ENCODE measurements at regions not wholly inside any gene's neighbourhood (a gene's known extent, or its start where the extent isn't known, plus 50 kb on each side); places are given as distances from the start of the nearest gene placed in this dataset.
A peak's percentile ranks its signal among the peaks of the same experiment; 100 is the strongest.

GRCh38 chr21:45338311-45339017 lies 50.8 kb upstream of the POFUT2 start:
- no peak for DNase-seq

GRCh38 chr21:45339421-45340402 lies 52.0 kb upstream of the POFUT2 start:
- no peak for DNase-seq

- DNase-seq, result no peak
These were observed 52.8 kb upstream of the POFUT2 start for GRCh38 chr21:45340515-45340914.

GRCh38 chr21:45341261-45341660 lies 53.6 kb upstream of the POFUT2 start:
- no peak for DNase-seq

- DNase-seq, result peak in 1 of 14 donors; percentile 26
These were observed 54.1 kb upstream of the POFUT2 start for GRCh38 chr21:45341779-45342178.

GRCh38 chr21:45343891-45344290 lies 56.2 kb upstream of the POFUT2 start:
- DNase-seq, result no peak

GRCh38 chr21:45344576-45344975 lies 56.9 kb upstream of the POFUT2 start:
- DNase-seq, result no peak

GRCh38 chr21:45347048-45347711 lies 57.8 kb upstream of the COL18A1 start:
- DNase-seq, result no peak

- DNase-seq, result no peak
These were observed 57.1 kb upstream of the COL18A1 start for GRCh38 chr21:45347712-45348499.

GRCh38 chr21:45348591-45349327 lies 56.2 kb upstream of the COL18A1 start:
- no peak for DNase-seq

GRCh38 chr21:45350206-45350854 lies 54.6 kb upstream of the COL18A1 start:
- no peak for DNase-seq

GRCh38 chr21:45351061-45351460 lies 53.9 kb upstream of the COL18A1 start:
- DNase-seq, result no peak

- no peak for DNase-seq
These were observed 53.3 kb upstream of the COL18A1 start for GRCh38 chr21:45351526-45352275.

GRCh38 chr21:45352621-45353139 lies 52.3 kb upstream of the COL18A1 start:
- no peak for DNase-seq

GRCh38 chr21:45353200-45353599 lies 51.8 kb upstream of the COL18A1 start:
- no peak for DNase-seq

- no peak for DNase-seq
These were observed 50.0 kb upstream of the COL18A1 start for GRCh38 chr21:45354970-45355369.
